H1 (cell line): ENCODE measurements at regions not wholly inside any gene's neighbourhood (a gene's known extent, or its start where the extent isn't known, plus 50 kb on each side); places are given as distances from the start of the nearest gene placed in this dataset.

Experiments
- CTCF ChIA-PET: fragments of 300-600 bp; sonication (Branson Sonifier 250); formaldehyde crosslinking; loops from one replicate; lab custom pipeline; 2021; ENCODE audit not compliant: partially characterized antibody; lab: Charles Lee
- POLR2A ChIA-PET: fragments of 300-600 bp; sonication (Branson Sonifier 250); formaldehyde crosslinking; loops from one replicate; lab custom pipeline; 2021; ENCODE audit warnings: inconsistent platforms; ENCODE audit not compliant: partially characterized antibody; lab: Charles Lee
- DNase-seq, 2 experiments: peaks; one replicate each; pipeline versions ENCODE4 v3.0.0 to v3.0.0-alpha.2; 2010 to 2022; ENCODE audit warnings: low spot score in 2 of 2, low read depth in 1 of 2, mixed read lengths in 1 of 2
- FAIRE-seq: peaks from 2 replicates; lab custom pipeline; 2011; peaks lifted over from hg19 to GRCh38; lab: Jason Lieb, UNC
- H2AFZ ChIP-seq: 2 replicates; pipeline ENCODE4 v1.8.1; 2012; ENCODE audit warnings: low read length, inconsistent platforms
- H2AK5ac ChIP-seq: 2 replicates; pipeline ENCODE4 v1.6.1; 2013; ENCODE audit warnings: low read depth, low read length
- H2BK120ac ChIP-seq: replicated peaks from 2 replicates; pipeline ENCODE3; 2013; ENCODE audit warnings: low read depth, low read length, inconsistent platforms
- H2BK12ac ChIP-seq: 2 replicates; pipeline ENCODE4 v1.6.1; 2013; ENCODE audit warnings: low read depth, low read length
- H2BK15ac ChIP-seq: 2 replicates; pipeline ENCODE4 v1.6.1; 2013; ENCODE audit warnings: low read length
- H2BK20ac ChIP-seq: 2 replicates; pipeline ENCODE4 v1.6.1; 2013; ENCODE audit warnings: low read length
- H2BK5ac ChIP-seq: 2 replicates; pipeline ENCODE4 v1.6.1; 2013; ENCODE audit warnings: low read depth, low read length
- H3K14ac ChIP-seq: 2 replicates; pipeline ENCODE4 v1.6.1; 2013; ENCODE audit warnings: inconsistent platforms; ENCODE audit not compliant: insufficient read length
- H3K18ac ChIP-seq: 2 replicates; pipeline ENCODE4 v1.6.1; 2013; ENCODE audit warnings: low read length; ENCODE audit errors: extremely low read depth
- H3K23ac ChIP-seq: 2 replicates; pipeline ENCODE4 v1.6.1; 2013; ENCODE audit warnings: inconsistent platforms; ENCODE audit not compliant: insufficient read length
- H3K23me2 ChIP-seq: 2 replicates; pipeline ENCODE4 v1.6.1; 2013; ENCODE audit warnings: low read depth, low read length
- H3K27ac ChIP-seq: 2 replicates; pipeline ENCODE4 v1.6.1; 2011; ENCODE audit warnings: low read depth, low read length, inconsistent platforms
- H3K27me3 ChIP-seq, 4 experiments: replicated peaks in 1 of 4; 1 replicate in 1 of 4; 2 replicates in 3 of 4; pipeline versions ENCODE4 v1.6.1 to v1.8.1; 2011 to 2013; ENCODE audit warnings: low read length in 3 of 4, mild to moderate bottlenecking in 3 of 4, inconsistent platforms in 2 of 4, mixed read lengths in 2 of 4, moderate library complexity in 1 of 4; ENCODE audit not compliant: control insufficient read depth in 3 of 4, insufficient read depth in 3 of 4; ENCODE audit errors: extremely low read depth in 1 of 4
- H3K36me3 ChIP-seq, 4 experiments: 2 replicates each; pipeline versions ENCODE4 v1.6.1 to v1.8.1; 2011 to 2013; ENCODE audit warnings: mild to moderate bottlenecking in 4 of 4, low read length in 3 of 4, moderate library complexity in 2 of 4, control low read depth in 1 of 4, inconsistent platforms in 1 of 4; ENCODE audit not compliant: insufficient read depth in 4 of 4, control insufficient read depth in 2 of 4
- H3K4ac ChIP-seq: replicated peaks from 2 replicates; pipeline ENCODE3; 2013; ENCODE audit warnings: low read length, low read depth, mixed read lengths, inconsistent platforms; ENCODE audit not compliant: insufficient read length
- H3K4me1 ChIP-seq, 4 experiments: replicated peaks in 1 of 4; 1 replicate in 1 of 4; 2 replicates in 3 of 4; pipeline versions ENCODE4 v1.6.1 to v1.8.1; 2011 to 2013; ENCODE audit warnings: low read length in 3 of 4, inconsistent platforms in 2 of 4, mixed read lengths in 1 of 4; ENCODE audit not compliant: insufficient read depth in 4 of 4, control insufficient read depth in 3 of 4
- H3K4me2 ChIP-seq, 2 experiments: 2 replicates each; pipeline versions ENCODE4 v1.6.1 to v1.8.1; 2011 to 2013; ENCODE audit warnings: low read depth in 2 of 2, low read length in 2 of 2, control low read depth in 1 of 2, inconsistent platforms in 1 of 2, mild to moderate bottlenecking in 1 of 2; ENCODE audit not compliant: insufficient read depth in 1 of 2
- H3K4me3 ChIP-seq, 4 experiments: fragments of 200-600, 300-600 bp in 1 of 4; sonication (generic), shearing (Covaris generic), sonication (Bioruptor Twin) in 1 of 4; 2 replicates each; pipeline versions ENCODE4 v1.5.1 to v1.8.1; 2011 to 2016; ENCODE audit warnings: low read length in 4 of 4, low read depth in 3 of 4, control low read depth in 2 of 4, inconsistent platforms in 2 of 4, mild to moderate bottlenecking in 2 of 4, mixed read lengths in 1 of 4, moderate library complexity in 1 of 4; ENCODE audit not compliant: insufficient read depth in 2 of 4; ENCODE audit errors: extremely low read depth in 1 of 4
- H3K56ac ChIP-seq: replicated peaks from 2 replicates; pipeline ENCODE3; 2013; ENCODE audit warnings: low read depth, mild to moderate bottlenecking, mixed read lengths, low read length, inconsistent platforms; ENCODE audit not compliant: insufficient read length
- H3K79me1 ChIP-seq: 2 replicates; pipeline ENCODE4 v1.6.1; 2013; ENCODE audit warnings: low read depth, low read length, control low read depth
- H3K79me2 ChIP-seq, 2 experiments: 2 replicates each; pipeline versions ENCODE4 v1.6.1 to v1.8.1; 2012 to 2013; ENCODE audit warnings: low read length in 2 of 2, mild to moderate bottlenecking in 2 of 2, inconsistent platforms in 1 of 2; ENCODE audit not compliant: insufficient read depth in 2 of 2, control insufficient read depth in 1 of 2
- H3K9ac ChIP-seq, 4 experiments: replicated peaks in 1 of 4; 1 replicate in 1 of 4; 2 replicates in 3 of 4; pipeline versions ENCODE4 v1.6.1 to v1.8.1; 2011 to 2013; ENCODE audit warnings: low read depth in 3 of 4, low read length in 3 of 4, control low read depth in 2 of 4, mild to moderate bottlenecking in 2 of 4, moderate library complexity in 2 of 4, inconsistent platforms in 1 of 4; ENCODE audit errors: extremely low read depth in 1 of 4
- H3K9me3 ChIP-seq, 2 experiments: 2 replicates each; pipeline versions ENCODE4 v1.6.1 to v1.8.1; 2012 to 2013; ENCODE audit warnings: mild to moderate bottlenecking in 2 of 2, moderate library complexity in 2 of 2, control low read depth in 1 of 2, inconsistent platforms in 1 of 2, low read depth in 1 of 2, low read length in 1 of 2, mixed read lengths in 1 of 2; ENCODE audit not compliant: insufficient read depth in 2 of 2
- H4K20me1 ChIP-seq, 2 experiments: replicated peaks in 1 of 2; 2 replicates each; pipeline versions ENCODE3 to v1.8.1; 2011 to 2013; ENCODE audit warnings: inconsistent platforms in 2 of 2, low read length in 2 of 2, mild to moderate bottlenecking in 1 of 2; ENCODE audit not compliant: insufficient read depth in 2 of 2, control insufficient read depth in 1 of 2
- H4K5ac ChIP-seq: 2 replicates; pipeline ENCODE4 v1.6.1; 2013; ENCODE audit warnings: low read length, low read depth, mixed read lengths, inconsistent platforms; ENCODE audit not compliant: insufficient read length
- H4K8ac ChIP-seq: 2 replicates; pipeline ENCODE4 v1.8.0; 2013; ENCODE audit warnings: mild to moderate bottlenecking, moderate library complexity, low read length, inconsistent platforms; ENCODE audit not compliant: insufficient read depth; ENCODE audit errors: extremely low read depth
- H4K91ac ChIP-seq: replicated peaks from 2 replicates; pipeline ENCODE3; 2013; ENCODE audit warnings: low read length, mixed read lengths, inconsistent platforms; ENCODE audit not compliant: insufficient read length
- ATF3 ChIP-seq: IDR thresholded peaks from 2 replicates; pipeline ENCODE4 v1.6.1; 2011; ENCODE audit warnings: low read depth, mild to moderate bottlenecking, low read length; ENCODE audit not compliant: insufficient read depth
- BACH1 ChIP-seq: IDR thresholded peaks from 2 replicates; pipeline ENCODE4 v1.6.1; 2012; ENCODE audit warnings: low read length, improper control_type of control experiment
- CBX8 ChIP-seq: fragments of 300-800, 300-1000 bp; sonication (generic); IDR thresholded peaks from 2 replicates; pipeline ENCODE4 v1.7.1; 2016; ENCODE audit warnings: low read depth, low read length, borderline replicate concordance
- EGR1 ChIP-seq: IDR thresholded peaks from 2 replicates; pipeline ENCODE4 v1.6.1; 2011; ENCODE audit warnings: low read depth, low read length, borderline replicate concordance
- FOSL1 ChIP-seq: IDR thresholded peaks from 2 replicates; pipeline ENCODE4 v1.6.1; 2011; ENCODE audit warnings: mild to moderate bottlenecking, low read depth, low read length, moderate library complexity; ENCODE audit not compliant: insufficient read depth
- MAX ChIP-seq: IDR thresholded peaks from 2 replicates; pipeline ENCODE4 v1.6.1; 2012; ENCODE audit warnings: inconsistent platforms
- RFX5 ChIP-seq: IDR thresholded peaks from 2 replicates; pipeline ENCODE4 v1.6.1; 2011; ENCODE audit warnings: low read depth, low read length, improper control_type of control experiment, borderline replicate concordance
- SIRT6 ChIP-seq: IDR thresholded peaks from one replicate; pipeline ENCODE4 v1.7.1; 2012; ENCODE audit warnings: low read length, inconsistent platforms
- SP2 ChIP-seq: IDR thresholded peaks from 2 replicates; pipeline ENCODE4 v1.6.1; 2012; ENCODE audit warnings: mild to moderate bottlenecking, low read length, inconsistent platforms
- SUZ12 ChIP-seq: fragments of 200-600 bp; sonication (generic); IDR thresholded peaks from 2 replicates; pipeline ENCODE4 v1.6.1; 2012; ENCODE audit warnings: mild to moderate bottlenecking, inconsistent platforms, low read length, moderate library complexity, mixed read lengths
- WGBS, 2 experiments: shearing (Covaris generic) in 1 of 2; methylation state at CpG; one replicate each; pipeline versions ENCODE4 v1.1.6 to v1.1.7; 2013 to 2015; ENCODE audit warnings: low lambda C conversion rate in 2 of 2, mixed read lengths in 2 of 2, inconsistent platforms in 1 of 2, low coverage in 1 of 2, missing lambda C conversion rate in 1 of 2; ENCODE audit not compliant: insufficient replicate concordance in 2 of 2, insufficient coverage in 1 of 2, insufficient read length in 1 of 2; ENCODE audit errors: extremely low coverage in 1 of 2, missing lambda C conversion rate in 1 of 2; 5-methylcytosine and 5-hydroxymethylcytosine counted together

- H4K8ac ChIP-seq, result no peak overlapping the region
- no peak overlapping the region for H2BK120ac ChIP-seq
- H3K4me3 ChIP-seq, result no peak overlapping the region
- no peak overlapping the region for H3K9ac ChIP-seq
- no peak overlapping the region for H2AK5ac ChIP-seq
- H3K4me1 ChIP-seq, result no peaks in the 10 kb centered on the region; a peak in 1 of 7 replicates
- no peaks in the 10 kb centered on the region; the same call in 1 of the 2 replicates for H3K23me2 ChIP-seq
- no peak overlapping the region for H2AFZ ChIP-seq
- H2BK15ac ChIP-seq, result no peak overlapping the region
- no peak overlapping the region for H2BK5ac ChIP-seq
- H3K4ac ChIP-seq, result no peak overlapping the region
- ChIA-PET POLR2A (no interaction called here), CTCF (no interaction called here)
- no peak overlapping the region for H3K23ac ChIP-seq
- H3K9me3 ChIP-seq, result no peaks in the 10 kb centered on the region
- H4K20me1 ChIP-seq, result no peaks in the 10 kb centered on the region
- H3K4me2 ChIP-seq, result no peak overlapping the region
- H3K14ac ChIP-seq, result no peak overlapping the region
- H2BK20ac ChIP-seq, result no peak overlapping the region
- H3K79me2 ChIP-seq, result no peaks in the 10 kb centered on the region; a peak in 1 of 4 replicates
- no peak for FAIRE-seq
- no peak overlapping the region for H4K91ac ChIP-seq
- no peak overlapping the region for H3K56ac ChIP-seq
- no peak for DNase-seq
- H2BK12ac ChIP-seq, result no peak overlapping the region
- H3K36me3 ChIP-seq, result no peaks in the 10 kb centered on the region
- no peak overlapping the region for H4K5ac ChIP-seq
- TF ChIP-seq BACH1 (no peak), ATF3 (no peak), SP2 (no peak), CBX8 (no peak), SUZ12 (no peak), FOSL1 (no peak), SIRT6 (no peak), RFX5 (no peak), EGR1 (no peak), MAX (no peak)
- H3K79me1 ChIP-seq, result no peaks in the 10 kb centered on the region
- no peaks in the 10 kb centered on the region for H3K27me3 ChIP-seq
- H3K27ac ChIP-seq, result no peak overlapping the region
- WGBS, 2 experiments, result 95% methylated on average over 1 of the region's 1 CpG; no CpG with 5 or more reads in 1 of the 2 experiments
- H3K18ac ChIP-seq, result no peak overlapping the region
Observed at GRCh38 chr14:82641050-82641540, 1107.4 kb upstream of the SEL1L start.
